ENCODE measurements at regions not wholly inside any gene's neighbourhood (a gene's known extent, or its start where the extent isn't known, plus 50 kb on each side); places are given as distances from the start of the nearest gene placed in this dataset. TPM values are rescaled to one million over a fixed set of nuclear protein-coding genes. Genes with fewer than 3 reads are reported as not detected.

DNA sequence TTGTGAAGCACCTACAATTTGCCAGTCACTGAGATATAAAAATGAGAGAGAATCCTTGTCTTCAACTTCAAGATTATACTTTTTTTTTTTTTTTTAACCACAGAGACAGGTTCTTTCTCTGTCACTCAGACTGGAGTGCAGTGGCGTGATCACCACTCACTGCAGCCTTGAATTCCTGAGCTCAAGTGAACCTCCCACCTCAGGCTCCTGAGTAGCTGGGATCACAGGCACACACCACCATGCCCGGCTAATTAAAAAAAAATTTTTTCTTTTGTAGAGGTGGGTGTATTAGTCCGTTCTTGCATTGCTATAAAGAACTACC is 51.6 kb upstream of the PMEPA1 start:
- no peak for DNase-seq (ENCODE audit: low spot score)
- BruUV-seq (replicated peaks) = no TSS peak
- Histone ChIP-seq H3K4me3 (ENCODE audit: low read depth, low read length, poor library complexity, severe bottlenecking) (no peak overlapping the region), H3K9me3 (ENCODE audit: low read depth, low read length, poor library complexity, severe bottlenecking) (no peaks in the 10 kb centered on the region), H3K27ac (ENCODE audit: low read depth, low read length, poor library complexity, severe bottlenecking) (no peak overlapping the region), H3K4me1 (ENCODE audit: insufficient read depth, low read length, poor library complexity, severe bottlenecking) (no peaks in the 10 kb centered on the region), H3K36me3 (ENCODE audit: insufficient read depth, low read length, poor library complexity, severe bottlenecking) (no peaks in the 10 kb centered on the region), H3K27me3 (replicated peaks; ENCODE audit: insufficient read depth, low read depth, low read length, poor library complexity) (no peaks in the 10 kb centered on the region)
- CTCF ChIA-PET = no interaction called here
- no peak for TF ChIP-seq EZH2 (IDR thresholded peaks at IDR 0.05; ENCODE audit: borderline replicate concordance, low read depth, low read length, poor library complexity, severe bottlenecking)
- TF ChIP-seq, protein P1, sequence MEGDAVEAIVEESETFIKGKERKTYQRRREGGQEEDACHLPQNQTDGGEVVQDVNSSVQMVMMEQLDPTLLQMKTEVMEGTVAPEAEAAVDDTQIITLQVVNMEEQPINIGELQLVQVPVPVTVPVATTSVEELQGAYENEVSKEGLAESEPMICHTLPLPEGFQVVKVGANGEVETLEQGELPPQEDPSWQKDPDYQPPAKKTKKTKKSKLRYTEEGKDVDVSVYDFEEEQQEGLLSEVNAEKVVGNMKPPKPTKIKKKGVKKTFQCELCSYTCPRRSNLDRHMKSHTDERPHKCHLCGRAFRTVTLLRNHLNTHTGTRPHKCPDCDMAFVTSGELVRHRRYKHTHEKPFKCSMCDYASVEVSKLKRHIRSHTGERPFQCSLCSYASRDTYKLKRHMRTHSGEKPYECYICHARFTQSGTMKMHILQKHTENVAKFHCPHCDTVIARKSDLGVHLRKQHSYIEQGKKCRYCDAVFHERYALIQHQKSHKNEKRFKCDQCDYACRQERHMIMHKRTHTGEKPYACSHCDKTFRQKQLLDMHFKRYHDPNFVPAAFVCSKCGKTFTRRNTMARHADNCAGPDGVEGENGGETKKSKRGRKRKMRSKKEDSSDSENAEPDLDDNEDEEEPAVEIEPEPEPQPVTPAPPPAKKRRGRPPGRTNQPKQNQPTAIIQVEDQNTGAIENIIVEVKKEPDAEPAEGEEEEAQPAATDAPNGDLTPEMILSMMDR (conservative IDR thresholded peaks at IDR 0.05; ENCODE audit: low read depth, low read length) = no peak
- intact Hi-C loops (cut with micrococcal nuclease; ENCODE audit: unreplicated experiment) = no loop called here
- POLR2A ChIA-PET (ENCODE audit: low non-redundant PET) = no interaction called here

DNA sequence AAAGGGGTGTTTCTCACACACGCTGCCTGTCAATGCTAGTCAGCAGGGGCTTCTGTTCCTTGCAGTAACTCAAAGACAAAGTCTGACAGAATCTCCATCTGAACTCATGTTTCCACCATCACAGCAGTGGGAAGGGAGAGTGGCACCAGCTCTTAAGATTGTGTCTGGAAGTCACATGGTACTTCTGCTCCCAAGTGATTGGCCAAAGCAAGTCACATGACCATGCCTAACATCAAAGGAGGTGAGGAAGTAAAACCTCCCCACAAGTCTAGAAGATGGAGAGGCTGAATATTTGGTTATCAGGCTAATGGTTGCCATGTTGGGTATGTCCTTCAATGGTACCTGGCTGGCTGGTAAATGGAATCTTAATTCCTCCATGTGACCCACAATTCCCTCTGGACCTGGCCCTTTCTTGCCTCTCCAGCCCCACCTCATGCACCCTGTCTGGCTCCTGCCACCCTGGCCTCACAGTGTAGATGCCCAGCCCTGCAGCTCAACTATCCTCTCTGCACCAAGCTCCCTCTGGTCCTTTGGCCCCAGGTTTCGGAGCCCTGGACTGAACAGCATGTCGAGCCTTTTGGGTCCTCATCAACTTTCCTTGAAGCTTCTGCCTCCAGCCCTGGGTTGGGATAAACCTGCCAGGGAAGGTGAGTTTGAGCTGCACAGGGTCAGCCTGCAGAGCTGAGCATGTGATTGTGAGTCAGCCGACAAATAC is 51.0 kb upstream of the PMEPA1 start:
- POLR2A ChIA-PET (ENCODE audit: low non-redundant PET) = no interaction called here
- Histone ChIP-seq H3K4me3 (ENCODE audit: low read depth, low read length, poor library complexity, severe bottlenecking) (no peak overlapping the region), H3K27ac (ENCODE audit: low read depth, low read length, poor library complexity, severe bottlenecking) (no peak overlapping the region), H3K9me3 (ENCODE audit: low read depth, low read length, poor library complexity, severe bottlenecking) (no peaks in the 10 kb centered on the region), H3K4me1 (ENCODE audit: insufficient read depth, low read length, poor library complexity, severe bottlenecking) (no peaks in the 10 kb centered on the region), H3K27me3 (replicated peaks; ENCODE audit: insufficient read depth, low read depth, low read length, poor library complexity) (no peaks in the 10 kb centered on the region), H3K36me3 (ENCODE audit: insufficient read depth, low read length, poor library complexity, severe bottlenecking) (no peaks in the 10 kb centered on the region)
- CTCF ChIA-PET = no interaction called here
- TF ChIP-seq, protein P1 (conservative IDR thresholded peaks at IDR 0.05; ENCODE audit: low read depth, low read length) = no peak
- no peak for TF ChIP-seq EZH2 (IDR thresholded peaks at IDR 0.05; ENCODE audit: borderline replicate concordance, low read depth, low read length, poor library complexity, severe bottlenecking)
- no TSS peak for BruUV-seq (replicated peaks)
- no peak for DNase-seq (ENCODE audit: low spot score)
- intact Hi-C loops (cut with micrococcal nuclease; ENCODE audit: unreplicated experiment) = no loop called here

DNA sequence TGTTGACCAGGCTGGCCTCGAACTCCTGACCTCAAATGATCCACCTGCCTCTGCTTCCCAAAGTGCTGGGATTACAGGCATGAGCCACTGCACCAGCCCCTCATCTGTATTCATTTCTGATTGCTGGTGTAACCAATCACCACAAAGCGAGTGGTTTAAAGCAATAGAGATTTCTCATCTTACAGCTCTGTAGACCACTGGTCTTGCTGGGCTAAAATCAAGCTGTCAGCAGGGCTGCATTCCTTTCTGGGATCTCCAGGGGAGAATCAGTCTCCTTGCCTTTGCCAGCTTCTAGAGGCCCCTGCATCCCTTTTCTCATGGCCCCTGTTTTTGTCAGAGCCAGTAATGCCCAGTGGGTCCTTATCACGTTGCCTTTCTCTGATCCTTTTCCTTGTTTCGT is 49.9 kb upstream of the PMEPA1 start:
- CTCF ChIA-PET = no interaction called here
- Histone ChIP-seq H3K27me3 (replicated peaks; ENCODE audit: insufficient read depth, low read depth, low read length, poor library complexity) (no peaks in the 10 kb centered on the region), H3K36me3 (ENCODE audit: insufficient read depth, low read length, poor library complexity, severe bottlenecking) (no peaks in the 10 kb centered on the region), H3K27ac (ENCODE audit: low read depth, low read length, poor library complexity, severe bottlenecking) (no peak overlapping the region), H3K4me1 (ENCODE audit: insufficient read depth, low read length, poor library complexity, severe bottlenecking) (no peaks in the 10 kb centered on the region), H3K9me3 (ENCODE audit: low read depth, low read length, poor library complexity, severe bottlenecking) (no peaks in the 10 kb centered on the region), H3K4me3 (ENCODE audit: low read depth, low read length, poor library complexity, severe bottlenecking) (no peak overlapping the region)
- no peak for DNase-seq (ENCODE audit: low spot score)
- no TSS peak for BruUV-seq (replicated peaks)
- intact Hi-C loops (cut with micrococcal nuclease; ENCODE audit: unreplicated experiment) = no loop called here
- no peak for TF ChIP-seq EZH2 (IDR thresholded peaks at IDR 0.05; ENCODE audit: borderline replicate concordance, low read depth, low read length, poor library complexity, severe bottlenecking)
- TF ChIP-seq, protein P1 (conservative IDR thresholded peaks at IDR 0.05; ENCODE audit: low read depth, low read length) = no peak
- POLR2A ChIA-PET (ENCODE audit: low non-redundant PET) = no interaction called here

Small RNA genes in the stretch of these regions (microRNA-seq; reads per million reads assigned to microRNA genes)
- gene MIR4532 = not detected
